Smooth muscle cell (in vitro differentiated cells): ENCODE measurements at regions not wholly inside any gene's neighbourhood (a gene's known extent, or its start where the extent isn't known, plus 50 kb on each side); places are given as distances from the start of the nearest gene placed in this dataset.

Source experiments
- DNase-seq: peaks from one replicate; lab custom pipeline; 2025; ENCODE audit not compliant: unreplicated experiment; lab: John Stamatoyannopoulos, UW
- H2AFZ ChIP-seq: fragments of 200-600 bp; sonication (generic); 2 replicates; pipeline ENCODE4 v1.6.0; 2016; ENCODE audit warnings: antibody characterized with exemption, low read depth, mild to moderate bottlenecking
- H3F3A ChIP-seq: fragments of 200-600 bp; sonication (generic); 2 replicates; pipeline ENCODE4 v1.6.0; 2017; ENCODE audit warnings: antibody characterized with exemption, low read depth
- H3K27ac ChIP-seq: fragments of 200-600 bp; sonication (generic); 2 replicates; pipeline ENCODE4 v1.5.1; 2016; ENCODE audit warnings: low read depth, mild to moderate bottlenecking
- H3K27me3 ChIP-seq: fragments of 200-600 bp; sonication (generic); 2 replicates; pipeline ENCODE4 v1.6.1; 2016; ENCODE audit warnings: low read depth, mild to moderate bottlenecking
- H3K36me3 ChIP-seq: fragments of 200-600 bp; sonication (generic); 2 replicates; pipeline ENCODE4 v1.5.1; 2016; ENCODE audit warnings: low read depth
- H3K4me1 ChIP-seq: fragments of 200-600 bp; sonication (generic); 2 replicates; pipeline ENCODE4 v1.5.1; 2016; ENCODE audit warnings: low read depth
- H3K4me2 ChIP-seq: fragments of 200-600 bp; sonication (generic); 2 replicates; pipeline ENCODE4 v1.6.0; 2016; ENCODE audit warnings: mild to moderate bottlenecking
- H3K4me3 ChIP-seq: fragments of 200-600 bp; sonication (generic); 2 replicates; pipeline ENCODE4 v1.5.1; 2016; ENCODE audit warnings: mild to moderate bottlenecking
- H3K79me2 ChIP-seq: fragments of 200-600 bp; sonication (generic); 2 replicates; pipeline ENCODE4 v1.6.0; 2016; ENCODE audit warnings: low read depth, mild to moderate bottlenecking
- H3K9ac ChIP-seq: fragments of 200-600 bp; sonication (generic); 2 replicates; pipeline ENCODE4 v1.6.0; 2016; ENCODE audit warnings: low read depth
- H3K9me3 ChIP-seq: fragments of 200-600 bp; sonication (generic); replicated peaks from 2 replicates; pipeline ENCODE4 v1.5.1; 2016; ENCODE audit warnings: low read depth
- H4K20me1 ChIP-seq: fragments of 200-600 bp; sonication (generic); 2 replicates; pipeline ENCODE4 v1.6.0; 2016; ENCODE audit warnings: low read depth
- CTCF ChIP-seq: fragments of 200-600 bp; sonication (generic); IDR thresholded peaks from 2 replicates; pipeline ENCODE4 v1.5.1; 2017; ENCODE audit warnings: borderline replicate concordance, mild to moderate bottlenecking, antibody characterized with exemption; ENCODE audit not compliant: insufficient read depth, poor library complexity, severe bottlenecking
- WGBS: methylation state at CpG from one replicate; pipeline ENCODE4 v1.1.7; 2016; ENCODE audit warnings: low lambda C conversion rate; 5-methylcytosine and 5-hydroxymethylcytosine counted together

GRCh38 chr10:117783698-117784395 is 241.3 kb downstream of the EMX2 start:
- H3K9me3 ChIP-seq = no peaks in the 10 kb centered on the region
- H3K79me2 ChIP-seq = no peaks in the 10 kb centered on the region
- H2AFZ ChIP-seq = no peak overlapping the region
- whole genome bisulfite sequencing = 92% methylated on average over 14 of the region's 14 CpGs
- H3K4me1 ChIP-seq = no peaks in the 10 kb centered on the region
- no peak overlapping the region for H3K9ac ChIP-seq
- H3K4me2 ChIP-seq = no peak overlapping the region
- no peak overlapping the region for H3K4me3 ChIP-seq
- no peaks in the 10 kb centered on the region for H3F3A ChIP-seq
- H3K27ac ChIP-seq = no peak overlapping the region
- DNase-seq = no peak
- no peak for TF ChIP-seq CTCF
- no peaks in the 10 kb centered on the region for H3K36me3 ChIP-seq
- peaks cover 19% of the 10 kb centered on the region for H3K27me3 ChIP-seq
- no peaks in the 10 kb centered on the region for H4K20me1 ChIP-seq

GRCh38 chr10:117784776-117785175 is 242.2 kb downstream of the EMX2 start:
- 81% methylated on average over 3 of the region's 3 CpGs for WGBS
- Histone ChIP-seq H3K27me3 (peaks cover 22% of the 10 kb centered on the region), H3K79me2 (no peaks in the 10 kb centered on the region), H3K36me3 (no peaks in the 10 kb centered on the region), H2AFZ (no peak overlapping the region), H3K9ac (no peak overlapping the region), H3K4me1 (no peaks in the 10 kb centered on the region), H3K9me3 (no peaks in the 10 kb centered on the region), H3F3A (no peaks in the 10 kb centered on the region), H4K20me1 (no peaks in the 10 kb centered on the region), H3K4me2 (no peak overlapping the region), H3K27ac (no peak overlapping the region), H3K4me3 (no peak overlapping the region)
- TF ChIP-seq CTCF = no peak
- no peak for DNase-seq

- no peaks in the 10 kb centered on the region for H3K9me3 ChIP-seq
- H3K36me3 ChIP-seq = no peaks in the 10 kb centered on the region
- H2AFZ ChIP-seq = no peak overlapping the region
- no peak overlapping the region for H3K27ac ChIP-seq
- no peaks in the 10 kb centered on the region for H4K20me1 ChIP-seq
- 92% methylated on average over 3 of the region's 3 CpGs for WGBS
- no peak for TF ChIP-seq CTCF
- H3K4me2 ChIP-seq = no peak overlapping the region
- peaks cover 38% of the 10 kb centered on the region for H3K27me3 ChIP-seq
- H3K4me3 ChIP-seq = no peak overlapping the region
- H3F3A ChIP-seq = no peaks in the 10 kb centered on the region
- DNase-seq = no peak
- no peaks in the 10 kb centered on the region for H3K79me2 ChIP-seq
- H3K9ac ChIP-seq = no peak overlapping the region
- no peaks in the 10 kb centered on the region for H3K4me1 ChIP-seq
Observed at GRCh38 chr10:117788911-117789310, 246.4 kb downstream of the EMX2 start.

- no peak overlapping the region for H3K9ac ChIP-seq
- no peak overlapping the region for H2AFZ ChIP-seq
- no peak overlapping the region for H3K4me2 ChIP-seq
- H3K79me2 ChIP-seq = no peaks in the 10 kb centered on the region
- DNase-seq = no peak
- WGBS = 94% methylated on average over 4 of the region's 4 CpGs
- no peaks in the 10 kb centered on the region for H3K9me3 ChIP-seq
- H4K20me1 ChIP-seq = no peaks in the 10 kb centered on the region
- no peak overlapping the region for H3K27ac ChIP-seq
- H3K4me3 ChIP-seq = no peak overlapping the region
- H3F3A ChIP-seq = no peaks in the 10 kb centered on the region
- no peak for TF ChIP-seq CTCF
- H3K4me1 ChIP-seq = no peaks in the 10 kb centered on the region
- peaks cover 44% of the 10 kb centered on the region for H3K27me3 ChIP-seq
- H3K36me3 ChIP-seq = no peaks in the 10 kb centered on the region
Observed at GRCh38 chr10:117790179-117790578, 247.6 kb downstream of the EMX2 start.
